ENCODE measurements at regions not wholly inside any gene's neighbourhood (a gene's known extent, or its start where the extent isn't known, plus 50 kb on each side); places are given as distances from the start of the nearest gene placed in this dataset.

- DNase-seq = no peak
These were observed 152.9 kb downstream of the ACTL8 start for GRCh38 chr1:17907999-17908398.

GRCh38 chr1:17908945-17909344, 153.8 kb downstream of the ACTL8 start:
- DNase-seq = no peak

GRCh38 chr1:17909634-17910033, 154.5 kb downstream of the ACTL8 start:
- no peak for DNase-seq

- no peak for DNase-seq
These were observed 156.7 kb downstream of the ACTL8 start for GRCh38 chr1:17911791-17912190.

- no peak for DNase-seq
These were observed 157.4 kb downstream of the ACTL8 start for GRCh38 chr1:17912491-17912890.

GRCh38 chr1:17913326-17914115, 158.4 kb downstream of the ACTL8 start:
- DNase-seq = no peak

- no peak for DNase-seq
These were observed 159.0 kb downstream of the ACTL8 start for GRCh38 chr1:17914131-17914530.

- DNase-seq = no peak
These were observed 159.9 kb downstream of the ACTL8 start for GRCh38 chr1:17914987-17915386.

- DNase-seq = no peak
These were observed 160.5 kb downstream of the ACTL8 start for GRCh38 chr1:17915511-17916197.

GRCh38 chr1:17916702-17917101, 161.6 kb downstream of the ACTL8 start:
- no peak for DNase-seq

GRCh38 chr1:17919525-17920439, 164.6 kb downstream of the ACTL8 start:
- DNase-seq = peak; percentile 32

GRCh38 chr1:17920881-17921640, 165.9 kb downstream of the ACTL8 start:
- DNase-seq = no peak

GRCh38 chr1:17922833-17923232, 167.7 kb downstream of the ACTL8 start:
- peak; percentile 67 for DNase-seq

GRCh38 chr1:17923666-17924065, 168.5 kb downstream of the ACTL8 start:
- no peak for DNase-seq

GRCh38 chr1:17924578-17924977, 169.4 kb downstream of the ACTL8 start:
- no peak for DNase-seq

GRCh38 chr1:17925290-17926237, 170.4 kb downstream of the ACTL8 start:
- no peak for DNase-seq

GRCh38 chr1:17926906-17927305, 171.8 kb downstream of the ACTL8 start:
- DNase-seq = no peak

- DNase-seq = no peak
These were observed 172.8 kb downstream of the ACTL8 start for GRCh38 chr1:17927952-17928351.

- no peak for DNase-seq
These were observed 174.1 kb downstream of the ACTL8 start for GRCh38 chr1:17929224-17929623.

GRCh38 chr1:17930635-17931034, 175.5 kb downstream of the ACTL8 start:
- no peak for DNase-seq

- DNase-seq = no peak
These were observed 175.4 kb upstream of the IGSF21 start for GRCh38 chr1:17932164-17932563.
